Urinary bladder (tissue), 3 donors: ENCODE measurements at regions not wholly inside any gene's neighbourhood (a gene's known extent, or its start where the extent isn't known, plus 50 kb on each side); places are given as distances from the start of the nearest gene placed in this dataset.
A peak's percentile ranks its signal among the peaks of the same experiment; 100 is the strongest.
"Not testable (repeated sequence)": the region's sequence is repeated elsewhere in the genome, so short reads cannot be mapped to it uniquely, and the experiment has no call there.

Source experiments
- DNase-seq: peaks from one replicate; pipeline ENCODE4 v3.0.0-alpha.2; 2015; ENCODE audit errors: extremely low spot score
- H3K27ac ChIP-seq: one replicate; pipeline ENCODE4 v1.5.1; 2013; ENCODE audit warnings: low read depth, mild to moderate bottlenecking, moderate library complexity
- H3K36me3 ChIP-seq: one replicate; pipeline ENCODE4 v1.6.1; 2013; ENCODE audit warnings: mild to moderate bottlenecking, moderate library complexity; ENCODE audit not compliant: insufficient read depth
- H3K4me1 ChIP-seq: one replicate; pipeline ENCODE4 v1.6.1; 2013; ENCODE audit warnings: mild to moderate bottlenecking, moderate library complexity; ENCODE audit not compliant: insufficient read depth
- H3K4me3 ChIP-seq: one replicate; pipeline ENCODE4 v1.5.1; 2013; ENCODE audit warnings: low read depth, low read length
- WGBS: extraction: QIAGEN DNeasy Blood & Tissue Kit; methylation state at CpG from one replicate; pipeline ENCODE4 v1.1.7; 2013; 5-methylcytosine and 5-hydroxymethylcytosine counted together
- donor health status: healthy with polysubstance abuse.
- donor health status: healthy.

- no peaks in the 10 kb centered on the region for H3K4me1 ChIP-seq
- 96% methylated on average over 1 of the region's 1 CpG for WGBS
- no peak overlapping the region for H3K27ac ChIP-seq
- H3K36me3 ChIP-seq, result no peaks in the 10 kb centered on the region
- H3K4me3 ChIP-seq, result no peak overlapping the region
- DNase-seq, result no peak
Observed at GRCh38 chr12:59444932-59445331, 150.9 kb upstream of the SLC16A7 start.

GRCh38 chr12:59432057-59432456 is 163.8 kb upstream of the SLC16A7 start:
- WGBS, result 39% methylated on average over 1 of the region's 1 CpG

GRCh38 chr12:59431266-59431665 is 164.6 kb upstream of the SLC16A7 start:
- 41% methylated on average over 4 of the region's 4 CpGs for WGBS
- Histone ChIP-seq H3K4me1 (no peaks in the 10 kb centered on the region), H3K36me3 (no peaks in the 10 kb centered on the region), H3K4me3 (no peak overlapping the region), H3K27ac (no peak overlapping the region)
- no peak for DNase-seq

More at GRCh38 chr12:59432057-59432456, 163.8 kb upstream of the SLC16A7 start:
- no peak for DNase-seq
- no peaks in the 10 kb centered on the region for H3K36me3 ChIP-seq
- no peaks in the 10 kb centered on the region for H3K4me1 ChIP-seq
- no peak overlapping the region for H3K27ac ChIP-seq
- no peak overlapping the region for H3K4me3 ChIP-seq

GRCh38 chr12:59429766-59430165 is 166.1 kb upstream of the SLC16A7 start:
- H3K4me3 ChIP-seq, result no peak overlapping the region
- WGBS, result 70% methylated on average over 1 of the region's 1 CpG
- no peak overlapping the region for H3K27ac ChIP-seq
- H3K4me1 ChIP-seq, result no peaks in the 10 kb centered on the region
- no peak for DNase-seq
- H3K36me3 ChIP-seq, result no peaks in the 10 kb centered on the region

GRCh38 chr12:59425798-59426197 is 170.0 kb upstream of the SLC16A7 start:
- no peak for DNase-seq
- 84% methylated on average over 3 of the region's 3 CpGs for WGBS
- no peaks in the 10 kb centered on the region for H3K36me3 ChIP-seq
- H3K4me1 ChIP-seq, result no peaks in the 10 kb centered on the region
- no peak overlapping the region for H3K27ac ChIP-seq
- H3K4me3 ChIP-seq, result no peak overlapping the region

GRCh38 chr12:59424666-59425065 is 171.2 kb upstream of the SLC16A7 start:
- 92% methylated on average over 3 of the region's 3 CpGs for WGBS
- DNase-seq, H3K4me1 ChIP-seq, H3K27ac ChIP-seq, H3K36me3 ChIP-seq, H3K4me3 ChIP-seq: not testable (repeated sequence)

GRCh38 chr12:59414051-59414450 is 181.8 kb upstream of the SLC16A7 start:
- no peaks in the 10 kb centered on the region for H3K36me3 ChIP-seq
- H3K4me1 ChIP-seq, result no peaks in the 10 kb centered on the region
- 72% methylated on average over 1 of the region's 1 CpG for WGBS
- no peak overlapping the region for H3K4me3 ChIP-seq
- no peak for DNase-seq
- H3K27ac ChIP-seq, result no peak overlapping the region

GRCh38 chr12:59408431-59408830 is 187.4 kb upstream of the SLC16A7 start:
- WGBS, result 49% methylated on average over 1 of the region's 1 CpG
- Histone ChIP-seq H3K4me3 (no peak overlapping the region), H3K36me3 (no peaks in the 10 kb centered on the region), H3K4me1 (no peaks in the 10 kb centered on the region), H3K27ac (no peak overlapping the region)
- no peak for DNase-seq

GRCh38 chr12:59407799-59408198 is 188.0 kb upstream of the SLC16A7 start:
- WGBS, result 68% methylated on average over 2 of the region's 2 CpGs
- no peak for DNase-seq
- no peak overlapping the region for H3K4me3 ChIP-seq
- H3K27ac ChIP-seq, result no peak overlapping the region
- no peaks in the 10 kb centered on the region for H3K4me1 ChIP-seq
- no peaks in the 10 kb centered on the region for H3K36me3 ChIP-seq

- H3K4me3 ChIP-seq, result no peak overlapping the region
- H3K27ac ChIP-seq, result no peak overlapping the region
- H3K4me1 ChIP-seq, result no peaks in the 10 kb centered on the region
- DNase-seq, result no peak
- H3K36me3 ChIP-seq, result no peaks in the 10 kb centered on the region
Observed at GRCh38 chr12:59405992-59406391, 189.8 kb upstream of the SLC16A7 start.

- Histone ChIP-seq H3K4me3 (no peak overlapping the region), H3K36me3 (no peaks in the 10 kb centered on the region), H3K4me1 (no peaks in the 10 kb centered on the region), H3K27ac (no peak overlapping the region)
- DNase-seq, result no peak
Observed at GRCh38 chr12:59404109-59404650, 191.6 kb upstream of the SLC16A7 start.

- Histone ChIP-seq H3K4me3 (no peak overlapping the region), H3K27ac (no peak overlapping the region), H3K36me3 (no peaks in the 10 kb centered on the region), H3K4me1 (no peaks in the 10 kb centered on the region)
- DNase-seq, result peak; percentile 23
- WGBS, result under 1% methylated on average over 3 of the region's 3 CpGs
Observed at GRCh38 chr12:59403259-59403932, 192.4 kb upstream of the SLC16A7 start.

- no peaks in the 10 kb centered on the region for H3K4me1 ChIP-seq
- H3K27ac ChIP-seq, result no peak overlapping the region
- no peaks in the 10 kb centered on the region for H3K36me3 ChIP-seq
- 85% methylated on average over 2 of the region's 2 CpGs for WGBS
- no peak for DNase-seq
- H3K4me3 ChIP-seq, result no peak overlapping the region
Observed at GRCh38 chr12:59401862-59402261, 194.0 kb upstream of the SLC16A7 start.

GRCh38 chr12:59398164-59398563 is 197.7 kb upstream of the SLC16A7 start:
- 87% methylated on average over 1 of the region's 1 CpG for WGBS
- H3K27ac ChIP-seq, result no peak overlapping the region
- no peak overlapping the region for H3K4me3 ChIP-seq
- DNase-seq, result no peak
- no peaks in the 10 kb centered on the region for H3K36me3 ChIP-seq
- no peaks in the 10 kb centered on the region for H3K4me1 ChIP-seq

- Histone ChIP-seq H3K4me1 (no peaks in the 10 kb centered on the region), H3K4me3 (no peak overlapping the region), H3K27ac (no peak overlapping the region), H3K36me3 (no peaks in the 10 kb centered on the region)
- WGBS, result 80% methylated on average over 4 of the region's 4 CpGs
- DNase-seq, result no peak
Observed at GRCh38 chr12:59396919-59397318, 198.9 kb upstream of the SLC16A7 start.
